22Rv1 (cell line): ENCODE measurements at regions not wholly inside any gene's neighbourhood (a gene's known extent, or its start where the extent isn't known, plus 50 kb on each side); places are given as distances from the start of the nearest gene placed in this dataset.

ENCODE experiments used
- H3K27ac ChIP-seq: fragments of 450-650 bp; 2 replicates; pipeline ENCODE4 v1.5.1; 2017
- CTCF ChIP-seq: fragments of 450-650 bp; IDR thresholded peaks from 2 replicates; pipeline ENCODE4 v1.5.1; 2017; ENCODE audit warnings: mild to moderate bottlenecking
- ZFX ChIP-seq: fragments of 450-650 bp; IDR thresholded peaks from 2 replicates; pipeline ENCODE4 v1.6.1; 2017; ENCODE audit warnings: antibody characterized with exemption, borderline replicate concordance

- H3K27ac ChIP-seq, result no peak overlapping the region
- TF ChIP-seq CTCF (no peak), ZFX (no peak)
Measured at GRCh38 chrX:39121903-39122302, 320.6 kb downstream of the MID1IP1 start.

GRCh38 chrX:39125834-39126233 lies 324.6 kb downstream of the MID1IP1 start:
- TF ChIP-seq ZFX, result no peak
- H3K27ac ChIP-seq, result no peak overlapping the region

- peak; percentile 32 for TF ChIP-seq CTCF
- TF ChIP-seq ZFX, result no peak
- no peak overlapping the region for H3K27ac ChIP-seq
Measured at GRCh38 chrX:39133971-39134370, 332.7 kb downstream of the MID1IP1 start.

- no peak overlapping the region for H3K27ac ChIP-seq
- TF ChIP-seq CTCF (no peak), ZFX (no peak)
Measured at GRCh38 chrX:39137363-39137954, 336.2 kb downstream of the MID1IP1 start.

GRCh38 chrX:39140581-39140980 lies 339.3 kb downstream of the MID1IP1 start:
- H3K27ac ChIP-seq, result no peak overlapping the region
- TF ChIP-seq ZFX, result no peak
- TF ChIP-seq CTCF, result no peak

GRCh38 chrX:39144323-39144722 lies 343.1 kb downstream of the MID1IP1 start:
- H3K27ac ChIP-seq, result no peak overlapping the region
- TF ChIP-seq ZFX (no peak), CTCF (no peak)

- TF ChIP-seq CTCF (no peak), ZFX (no peak)
- no peak overlapping the region for H3K27ac ChIP-seq
Measured at GRCh38 chrX:39144956-39145355, 343.7 kb downstream of the MID1IP1 start.

- no peak overlapping the region for H3K27ac ChIP-seq
Measured at GRCh38 chrX:39145859-39146258, 344.6 kb downstream of the MID1IP1 start.

More at GRCh38 chrX:39145859-39146258, 344.6 kb downstream of the MID1IP1 start:
- no peak for TF ChIP-seq CTCF
- TF ChIP-seq ZFX, result no peak
